ENCODE measurements at regions not wholly inside any gene's neighbourhood (a gene's known extent, or its start where the extent isn't known, plus 50 kb on each side); places are given as distances from the start of the nearest gene placed in this dataset.

GRCh38 chr6:98764373-98764911 is 69.9 kb upstream of the POU3F2 start (continued):
- TF ChIP-seq, protein P1, sequence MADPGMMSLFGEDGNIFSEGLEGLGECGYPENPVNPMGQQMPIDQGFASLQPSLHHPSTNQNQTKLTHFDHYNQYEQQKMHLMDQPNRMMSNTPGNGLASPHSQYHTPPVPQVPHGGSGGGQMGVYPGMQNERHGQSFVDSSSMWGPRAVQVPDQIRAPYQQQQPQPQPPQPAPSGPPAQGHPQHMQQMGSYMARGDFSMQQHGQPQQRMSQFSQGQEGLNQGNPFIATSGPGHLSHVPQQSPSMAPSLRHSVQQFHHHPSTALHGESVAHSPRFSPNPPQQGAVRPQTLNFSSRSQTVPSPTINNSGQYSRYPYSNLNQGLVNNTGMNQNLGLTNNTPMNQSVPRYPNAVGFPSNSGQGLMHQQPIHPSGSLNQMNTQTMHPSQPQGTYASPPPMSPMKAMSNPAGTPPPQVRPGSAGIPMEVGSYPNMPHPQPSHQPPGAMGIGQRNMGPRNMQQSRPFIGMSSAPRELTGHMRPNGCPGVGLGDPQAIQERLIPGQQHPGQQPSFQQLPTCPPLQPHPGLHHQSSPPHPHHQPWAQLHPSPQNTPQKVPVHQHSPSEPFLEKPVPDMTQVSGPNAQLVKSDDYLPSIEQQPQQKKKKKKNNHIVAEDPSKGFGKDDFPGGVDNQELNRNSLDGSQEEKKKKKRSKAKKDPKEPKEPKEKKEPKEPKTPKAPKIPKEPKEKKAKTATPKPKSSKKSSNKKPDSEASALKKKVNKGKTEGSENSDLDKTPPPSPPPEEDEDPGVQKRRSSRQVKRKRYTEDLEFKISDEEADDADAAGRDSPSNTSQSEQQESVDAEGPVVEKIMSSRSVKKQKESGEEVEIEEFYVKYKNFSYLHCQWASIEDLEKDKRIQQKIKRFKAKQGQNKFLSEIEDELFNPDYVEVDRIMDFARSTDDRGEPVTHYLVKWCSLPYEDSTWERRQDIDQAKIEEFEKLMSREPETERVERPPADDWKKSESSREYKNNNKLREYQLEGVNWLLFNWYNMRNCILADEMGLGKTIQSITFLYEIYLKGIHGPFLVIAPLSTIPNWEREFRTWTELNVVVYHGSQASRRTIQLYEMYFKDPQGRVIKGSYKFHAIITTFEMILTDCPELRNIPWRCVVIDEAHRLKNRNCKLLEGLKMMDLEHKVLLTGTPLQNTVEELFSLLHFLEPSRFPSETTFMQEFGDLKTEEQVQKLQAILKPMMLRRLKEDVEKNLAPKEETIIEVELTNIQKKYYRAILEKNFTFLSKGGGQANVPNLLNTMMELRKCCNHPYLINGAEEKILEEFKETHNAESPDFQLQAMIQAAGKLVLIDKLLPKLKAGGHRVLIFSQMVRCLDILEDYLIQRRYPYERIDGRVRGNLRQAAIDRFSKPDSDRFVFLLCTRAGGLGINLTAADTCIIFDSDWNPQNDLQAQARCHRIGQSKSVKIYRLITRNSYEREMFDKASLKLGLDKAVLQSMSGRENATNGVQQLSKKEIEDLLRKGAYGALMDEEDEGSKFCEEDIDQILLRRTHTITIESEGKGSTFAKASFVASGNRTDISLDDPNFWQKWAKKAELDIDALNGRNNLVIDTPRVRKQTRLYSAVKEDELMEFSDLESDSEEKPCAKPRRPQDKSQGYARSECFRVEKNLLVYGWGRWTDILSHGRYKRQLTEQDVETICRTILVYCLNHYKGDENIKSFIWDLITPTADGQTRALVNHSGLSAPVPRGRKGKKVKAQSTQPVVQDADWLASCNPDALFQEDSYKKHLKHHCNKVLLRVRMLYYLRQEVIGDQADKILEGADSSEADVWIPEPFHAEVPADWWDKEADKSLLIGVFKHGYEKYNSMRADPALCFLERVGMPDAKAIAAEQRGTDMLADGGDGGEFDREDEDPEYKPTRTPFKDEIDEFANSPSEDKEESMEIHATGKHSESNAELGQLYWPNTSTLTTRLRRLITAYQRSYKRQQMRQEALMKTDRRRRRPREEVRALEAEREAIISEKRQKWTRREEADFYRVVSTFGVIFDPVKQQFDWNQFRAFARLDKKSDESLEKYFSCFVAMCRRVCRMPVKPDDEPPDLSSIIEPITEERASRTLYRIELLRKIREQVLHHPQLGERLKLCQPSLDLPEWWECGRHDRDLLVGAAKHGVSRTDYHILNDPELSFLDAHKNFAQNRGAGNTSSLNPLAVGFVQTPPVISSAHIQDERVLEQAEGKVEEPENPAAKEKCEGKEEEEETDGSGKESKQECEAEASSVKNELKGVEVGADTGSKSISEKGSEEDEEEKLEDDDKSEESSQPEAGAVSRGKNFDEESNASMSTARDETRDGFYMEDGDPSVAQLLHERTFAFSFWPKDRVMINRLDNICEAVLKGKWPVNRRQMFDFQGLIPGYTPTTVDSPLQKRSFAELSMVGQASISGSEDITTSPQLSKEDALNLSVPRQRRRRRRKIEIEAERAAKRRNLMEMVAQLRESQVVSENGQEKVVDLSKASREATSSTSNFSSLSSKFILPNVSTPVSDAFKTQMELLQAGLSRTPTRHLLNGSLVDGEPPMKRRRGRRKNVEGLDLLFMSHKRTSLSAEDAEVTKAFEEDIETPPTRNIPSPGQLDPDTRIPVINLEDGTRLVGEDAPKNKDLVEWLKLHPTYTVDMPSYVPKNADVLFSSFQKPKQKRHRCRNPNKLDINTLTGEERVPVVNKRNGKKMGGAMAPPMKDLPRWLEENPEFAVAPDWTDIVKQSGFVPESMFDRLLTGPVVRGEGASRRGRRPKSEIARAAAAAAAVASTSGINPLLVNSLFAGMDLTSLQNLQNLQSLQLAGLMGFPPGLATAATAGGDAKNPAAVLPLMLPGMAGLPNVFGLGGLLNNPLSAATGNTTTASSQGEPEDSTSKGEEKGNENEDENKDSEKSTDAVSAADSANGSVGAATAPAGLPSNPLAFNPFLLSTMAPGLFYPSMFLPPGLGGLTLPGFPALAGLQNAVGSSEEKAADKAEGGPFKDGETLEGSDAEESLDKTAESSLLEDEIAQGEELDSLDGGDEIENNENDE (IDR thresholded peaks at IDR 0.05; ENCODE audit: insufficient replicate concordance, low read length): no peak
- TF ChIP-seq SIN3A (conservative IDR thresholded peaks at IDR 0.05 in 1 of 2, IDR thresholded peaks at IDR 0.05 in 1 of 2; ENCODE audit: low read depth in 1 of 2, low read length in 2 of 2) (no peak), CBX5 (IDR thresholded peaks at IDR 0.05; ENCODE audit: low read depth, low read length) (no peak), CHD2 (IDR thresholded peaks at IDR 0.05; ENCODE audit: low read length) (no peak), ASH2L (IDR thresholded peaks at IDR 0.05; ENCODE audit: low read length) (no peak), POLR2A (IDR thresholded peaks at IDR 0.05; ENCODE audit: control extremely low read depth in 1 of 2, low read depth in 2 of 2, low read length in 2 of 2) (no peak), SP4 (IDR thresholded peaks at IDR 0.05; ENCODE audit: low read length) (no peak)
